WTC11 (cell line): ENCODE measurements at regions not wholly inside any gene's neighbourhood (a gene's known extent, or its start where the extent isn't known, plus 50 kb on each side); places are given as distances from the start of the nearest gene placed in this dataset.

Experiments used
- ATAC-seq: fragments of 200-7000 bp; cut with Tn5 transposase; 2 replicates; pipeline ENCODE4 v1.10.0; 2021; ENCODE audit warnings: mild to moderate bottlenecking, moderate library complexity
- CTCF ChIA-PET: fragments of 300-600 bp; sonication (Branson Sonifier 250); formaldehyde crosslinking; loops from one replicate; lab custom pipeline; 2021; ENCODE audit warnings: antibody characterized with exemption; lab: Charles Lee
- POLR2A ChIA-PET: fragments of 350-600 bp; sonication (Branson Sonifier 250); formaldehyde crosslinking; loops from one replicate; lab custom pipeline; 2021; ENCODE audit warnings: antibody characterized with exemption; lab: Charles Lee
- DNase-seq: peaks from one replicate; pipeline ENCODE4 v3.0.0; 2021; ENCODE audit warnings: low spot score
- H3K27ac Mint-ChIP-seq: 2 replicates; pipeline ENCODE4 v1.8.0; 2021; ENCODE audit warnings: mixed read lengths
- H3K27me3 Mint-ChIP-seq: 2 replicates; pipeline ENCODE4 v1.8.0; 2021; ENCODE audit warnings: low read depth, mild to moderate bottlenecking, moderate library complexity, mixed read lengths
- H3K36me3 Mint-ChIP-seq: 2 replicates; pipeline ENCODE4 v1.8.0; 2021; ENCODE audit warnings: mixed read lengths
- H3K4me1 Mint-ChIP-seq: 2 replicates; pipeline ENCODE4 v1.8.0; 2022; ENCODE audit warnings: mixed read lengths
- H3K4me3 Mint-ChIP-seq: 2 replicates; pipeline ENCODE4 v1.8.0; 2021; ENCODE audit warnings: mild to moderate bottlenecking, moderate library complexity, mixed read lengths
- H3K9me3 Mint-ChIP-seq: 2 replicates; pipeline ENCODE4 v1.8.0; 2021; ENCODE audit warnings: mixed read lengths
- CBFB ChIP-seq: sonication (generic); formaldehyde crosslinking; IDR thresholded peaks from 2 replicates; pipeline ENCODE4 v1.8.1; 2022; ENCODE audit warnings: mild to moderate bottlenecking, low read depth, missing genetic modification reagents
- CREM ChIP-seq: sonication (generic); formaldehyde crosslinking; IDR thresholded peaks from 2 replicates; pipeline ENCODE4 v1.8.1; 2022; ENCODE audit warnings: mild to moderate bottlenecking, missing genetic modification reagents, moderate library complexity
- CTCF ChIP-seq: fragments of 200-600 bp; IDR thresholded peaks from 2 replicates; pipeline ENCODE4 v1.8.0; 2022; ENCODE audit warnings: antibody characterized with exemption
- E2F4 ChIP-seq: sonication (generic); formaldehyde crosslinking; IDR thresholded peaks from 2 replicates; pipeline ENCODE4 v1.8.1; 2022; ENCODE audit warnings: low read depth, mild to moderate bottlenecking, moderate library complexity, missing genetic modification reagents, borderline replicate concordance
- HMGXB4 ChIP-seq: sonication (generic); formaldehyde crosslinking; IDR thresholded peaks from 2 replicates; pipeline ENCODE4 v1.8.1; 2023; ENCODE audit warnings: mild to moderate bottlenecking, moderate library complexity, missing genetic modification reagents
- NFE2L1 ChIP-seq: sonication (generic); formaldehyde crosslinking; IDR thresholded peaks from 2 replicates; pipeline ENCODE4 v1.8.1; 2023; ENCODE audit warnings: missing genetic modification reagents
- OVOL2 ChIP-seq: fragments of 250-450 bp; sonication (Bioruptor Pico); IDR thresholded peaks from 2 replicates; pipeline ENCODE4 v1.9.0; 2021; ENCODE audit warnings: mild to moderate bottlenecking, borderline replicate concordance
- ZNF121 ChIP-seq: sonication (generic); formaldehyde crosslinking; IDR thresholded peaks from 2 replicates; pipeline ENCODE4 v1.8.0; 2023; ENCODE audit warnings: missing genetic modification reagents
- ZNF138 ChIP-seq: sonication (generic); formaldehyde crosslinking; conservative IDR thresholded peaks from 2 replicates; pipeline ENCODE4 v1.8.1; 2022; ENCODE audit warnings: mild to moderate bottlenecking, moderate library complexity, missing genetic modification reagents
- ZNF532 ChIP-seq: fragments of 250-450 bp; sonication (Bioruptor Pico); IDR thresholded peaks from 2 replicates; pipeline ENCODE4 v1.9.0; 2021; ENCODE audit warnings: mild to moderate bottlenecking, borderline replicate concordance
- TF ChIP-seq, protein P1 (sequence below): sonication (generic); formaldehyde crosslinking; IDR thresholded peaks from 2 replicates; pipeline ENCODE4 v1.8.1; 2022; ENCODE audit warnings: missing genetic modification reagents, borderline replicate concordance
- TF ChIP-seq, protein P2 (sequence below): fragments of 250-450 bp; sonication (Bioruptor Pico); conservative IDR thresholded peaks from 2 replicates; pipeline ENCODE4 v1.9.0; 2021; ENCODE audit warnings: mild to moderate bottlenecking
- TF ChIP-seq, protein P3 (sequence below): sonication (generic); formaldehyde crosslinking; IDR thresholded peaks from 2 replicates; pipeline ENCODE4 v1.8.0; 2022; ENCODE audit warnings: mild to moderate bottlenecking, missing genetic modification reagents

DNA sequence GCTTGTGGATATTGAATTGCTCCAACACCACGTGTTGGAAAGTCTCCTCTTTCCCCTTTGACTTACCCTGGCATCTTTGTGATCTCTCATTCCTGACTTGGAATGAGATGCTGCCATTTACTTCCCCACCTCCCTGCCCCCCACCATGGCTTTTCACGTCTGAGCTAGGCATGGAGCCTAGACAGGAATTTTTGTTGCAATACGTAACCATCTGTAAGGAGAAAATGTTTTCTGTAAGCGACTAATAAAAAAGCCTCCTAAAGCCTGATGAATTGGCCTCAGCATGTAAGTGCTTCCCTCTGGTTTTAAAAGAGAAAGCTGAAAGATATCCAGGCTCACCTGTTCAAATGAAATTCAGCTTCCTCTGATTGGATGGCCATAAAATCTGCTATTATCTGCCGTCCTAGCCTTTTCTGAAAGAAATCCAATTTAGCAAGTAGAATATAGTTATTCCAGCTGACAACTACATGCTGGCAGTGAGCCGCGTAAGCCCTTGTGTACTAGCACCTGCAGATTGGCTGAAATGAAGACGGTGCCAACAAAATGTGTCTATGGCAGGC, 200.1 kb downstream of the NSG2 start (continued):
- TF ChIP-seq, protein P1, sequence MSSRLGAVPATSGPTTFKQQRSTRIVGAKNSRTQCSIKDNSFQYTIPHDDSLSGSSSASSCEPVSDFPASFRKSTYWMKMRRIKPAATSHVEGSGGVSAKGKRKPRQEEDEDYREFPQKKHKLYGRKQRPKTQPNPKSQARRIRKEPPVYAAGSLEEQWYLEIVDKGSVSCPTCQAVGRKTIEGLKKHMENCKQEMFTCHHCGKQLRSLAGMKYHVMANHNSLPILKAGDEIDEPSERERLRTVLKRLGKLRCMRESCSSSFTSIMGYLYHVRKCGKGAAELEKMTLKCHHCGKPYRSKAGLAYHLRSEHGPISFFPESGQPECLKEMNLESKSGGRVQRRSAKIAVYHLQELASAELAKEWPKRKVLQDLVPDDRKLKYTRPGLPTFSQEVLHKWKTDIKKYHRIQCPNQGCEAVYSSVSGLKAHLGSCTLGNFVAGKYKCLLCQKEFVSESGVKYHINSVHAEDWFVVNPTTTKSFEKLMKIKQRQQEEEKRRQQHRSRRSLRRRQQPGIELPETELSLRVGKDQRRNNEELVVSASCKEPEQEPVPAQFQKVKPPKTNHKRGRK (CRISPR knock-in tag): no peak
- TF ChIP-seq, protein P2, sequence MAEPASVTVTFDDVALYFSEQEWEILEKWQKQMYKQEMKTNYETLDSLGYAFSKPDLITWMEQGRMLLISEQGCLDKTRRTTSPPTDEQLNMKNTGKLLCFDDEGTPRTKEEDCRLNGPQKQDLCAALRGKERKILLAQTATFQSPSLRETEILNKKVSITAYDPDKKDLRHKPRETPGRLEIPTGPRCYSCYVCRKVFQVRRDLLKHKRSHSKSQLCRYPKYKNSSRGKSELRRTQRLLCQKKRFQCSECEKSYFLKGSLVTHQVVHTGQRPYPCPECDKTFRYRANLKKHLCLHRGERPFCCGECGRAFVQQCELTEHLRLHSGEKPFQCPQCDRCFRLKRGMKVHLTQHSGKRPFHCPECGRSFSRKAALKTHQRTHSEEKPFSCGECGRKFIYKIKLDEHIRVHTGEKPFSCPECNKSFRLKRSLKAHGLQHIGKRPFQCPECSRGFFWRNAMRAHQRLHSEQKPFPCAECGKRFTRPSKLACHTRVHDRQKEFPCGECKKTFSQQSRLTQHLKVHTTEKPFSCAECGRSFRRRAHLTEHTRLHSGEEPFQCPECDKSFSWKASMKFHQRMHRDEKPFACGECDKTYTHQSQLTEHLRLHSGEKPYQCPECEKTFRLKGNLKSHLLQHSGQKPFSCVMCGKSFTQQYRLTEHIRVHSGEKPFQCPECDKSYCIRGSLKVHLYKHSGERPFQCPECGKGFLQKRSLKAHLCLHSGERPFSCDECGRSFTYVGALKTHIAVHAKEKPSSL: no peak

GRCh38 chr5:174246743-174247142, 201.2 kb downstream of the NSG2 start:
- Mint-ChIP-seq H3K27ac (no peak overlapping the region; the same call in 1 of the 2 replicates), H3K36me3 (no peaks in the 10 kb centered on the region), H3K4me3 (no peak overlapping the region), H3K9me3 (peaks cover 16% of the 10 kb centered on the region), H3K27me3 (peaks cover 5% of the 10 kb centered on the region; the same call in 1 of the 2 replicates), H3K4me1 (no peaks in the 10 kb centered on the region)
- DNase-seq (no peak), ATAC-seq (no peak)
- ChIA-PET POLR2A (no interaction called here), CTCF (interaction anchor here (1.1 to 1.2 kb wide), 2 partner anchors 65 to 201 kb away, joined by 3 read pairs; partner anchors contain the start of gene NSG2)
- TF ChIP-seq ZNF138 (CRISPR knock-in tag) (no peak), HMGXB4 (CRISPR knock-in tag) (no peak)
- TF ChIP-seq, protein P2: no peak

DNA sequence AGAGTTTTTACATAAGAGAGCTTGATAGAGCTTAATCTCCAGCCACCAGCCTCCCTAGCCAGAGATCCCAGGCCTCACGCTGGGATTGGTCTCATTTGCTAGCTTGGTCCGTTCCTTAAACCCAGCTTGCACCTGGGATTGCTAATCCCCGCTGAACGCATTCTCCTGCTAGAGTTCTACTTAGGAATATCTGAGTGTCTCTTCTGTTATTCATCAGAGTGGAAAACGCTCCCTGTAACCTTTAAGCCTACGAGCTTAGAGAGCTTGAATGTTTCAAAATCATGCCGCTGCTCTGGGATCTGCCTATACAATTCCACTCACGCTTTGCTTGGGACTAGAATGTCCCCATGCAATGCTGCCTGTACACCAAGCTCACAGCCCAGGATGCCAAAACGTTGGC, 201.8 kb downstream of the NSG2 start:
- POLR2A ChIA-PET: no interaction called here
- no peak for TF ChIP-seq ZNF532 (CRISPR knock-in tag)
- TF ChIP-seq ZNF121 (CRISPR knock-in tag): no peak
- no peak for TF ChIP-seq NFE2L1
- TF ChIP-seq, protein P3, sequence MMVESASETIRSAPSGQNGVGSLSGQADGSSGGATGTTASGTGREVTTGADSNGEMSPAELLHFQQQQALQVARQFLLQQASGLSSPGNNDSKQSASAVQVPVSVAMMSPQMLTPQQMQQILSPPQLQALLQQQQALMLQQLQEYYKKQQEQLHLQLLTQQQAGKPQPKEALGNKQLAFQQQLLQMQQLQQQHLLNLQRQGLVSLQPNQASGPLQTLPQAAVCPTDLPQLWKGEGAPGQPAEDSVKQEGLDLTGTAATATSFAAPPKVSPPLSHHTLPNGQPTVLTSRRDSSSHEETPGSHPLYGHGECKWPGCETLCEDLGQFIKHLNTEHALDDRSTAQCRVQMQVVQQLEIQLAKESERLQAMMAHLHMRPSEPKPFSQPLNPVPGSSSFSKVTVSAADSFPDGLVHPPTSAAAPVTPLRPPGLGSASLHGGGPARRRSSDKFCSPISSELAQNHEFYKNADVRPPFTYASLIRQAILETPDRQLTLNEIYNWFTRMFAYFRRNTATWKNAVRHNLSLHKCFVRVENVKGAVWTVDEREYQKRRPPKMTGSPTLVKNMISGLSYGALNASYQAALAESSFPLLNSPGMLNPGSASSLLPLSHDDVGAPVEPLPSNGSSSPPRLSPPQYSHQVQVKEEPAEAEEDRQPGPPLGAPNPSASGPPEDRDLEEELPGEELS: no peak
- TF ChIP-seq OVOL2 (CRISPR knock-in tag): no peak
- no peak for TF ChIP-seq E2F4
- TF ChIP-seq CTCF: no peak
- no peak for TF ChIP-seq CREM (CRISPR knock-in tag)
- no peak for TF ChIP-seq CBFB (CRISPR knock-in tag)

More for the DNA sequence above, 201.8 kb downstream of the NSG2 start:
- Mint-ChIP-seq H3K27me3 (peaks cover 5% of the 10 kb centered on the region; the same call in 1 of the 2 replicates), H3K4me1 (no peaks in the 10 kb centered on the region), H3K9me3 (peaks cover 16% of the 10 kb centered on the region), H3K36me3 (no peaks in the 10 kb centered on the region), H3K4me3 (no peak overlapping the region), H3K27ac (no peak overlapping the region)
- DNase-seq (no peak), ATAC-seq (no peak)
- CTCF ChIA-PET: interaction anchor here (1.1 to 1.2 kb wide), 2 partner anchors 65 to 202 kb away, joined by 3 read pairs; partner anchors contain the start of gene NSG2
